ENCODE measurements at regions not wholly inside any gene's neighbourhood (a gene's known extent, or its start where the extent isn't known, plus 50 kb on each side); places are given as distances from the start of the nearest gene placed in this dataset.

DNA sequence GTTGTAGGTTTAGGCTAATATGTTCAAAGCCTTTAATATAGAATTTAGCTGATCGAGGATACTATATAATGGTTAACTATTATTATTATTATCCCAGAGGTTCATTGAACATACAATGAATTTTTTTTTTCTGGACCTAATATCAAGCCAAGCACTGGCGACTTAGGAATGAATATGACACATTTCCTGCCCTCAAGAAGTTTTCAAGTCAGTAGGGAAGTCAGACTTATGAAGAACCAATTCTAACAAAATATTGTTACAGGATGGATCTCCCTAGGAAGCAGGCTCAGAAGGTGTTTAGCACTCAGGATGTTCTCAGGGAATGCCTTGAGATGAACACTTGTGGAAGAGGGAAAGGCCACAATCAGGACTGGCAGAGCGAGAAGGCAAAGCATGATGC is 211.8 kb upstream of the FGGY start (continued):
- TF ChIP-seq POU5F1 (IDR thresholded peaks at IDR 0.05; ENCODE audit: low read depth, low read length) = no peak

Measured in H1 (cell line).